ENCODE measurements at regions not wholly inside any gene's neighbourhood (a gene's known extent, or its start where the extent isn't known, plus 50 kb on each side); places are given as distances from the start of the nearest gene placed in this dataset.

DNA sequence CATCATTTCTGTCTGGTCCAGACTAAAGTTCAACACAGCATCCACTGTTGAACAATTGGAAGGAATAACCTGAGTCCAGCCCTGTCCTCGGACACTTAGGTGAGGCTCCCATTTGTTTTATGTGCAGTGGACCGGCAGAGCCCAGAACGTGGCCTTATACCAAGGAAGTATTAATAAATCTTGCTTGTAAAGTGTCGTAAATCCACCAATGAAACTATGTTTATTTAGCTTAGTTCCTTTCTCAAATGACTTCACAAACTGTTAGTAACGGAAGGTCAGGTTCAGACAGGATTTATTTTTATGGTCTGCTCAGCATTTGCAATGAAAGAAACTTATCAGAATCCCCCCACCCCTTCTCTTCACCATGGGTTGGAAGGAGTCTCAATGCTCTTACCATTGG, 149.5 kb downstream of the PCSK1 start:
- DNase-seq (ENCODE audit: low spot score), result no peak

DNA sequence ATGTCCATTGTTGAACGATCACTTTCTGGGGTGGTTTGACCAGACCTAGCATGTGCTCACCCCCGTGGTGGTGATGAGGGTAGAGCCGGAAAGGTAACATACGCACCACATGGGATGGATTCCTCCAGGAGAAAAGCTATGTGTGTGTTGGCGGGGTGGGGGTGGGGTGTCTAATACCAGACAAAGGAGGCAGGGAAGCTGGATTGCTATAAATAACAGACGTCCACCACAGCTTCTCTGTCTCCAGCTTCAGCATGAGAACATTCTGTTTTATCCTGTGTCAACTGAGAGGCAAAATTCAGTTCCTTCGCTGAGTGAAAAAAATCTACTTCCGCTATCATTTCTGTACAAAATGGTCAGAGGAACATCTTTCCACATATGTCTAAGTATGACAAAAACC, 151.0 kb downstream of the PCSK1 start:
- no peak for DNase-seq (ENCODE audit: low spot score)

DNA sequence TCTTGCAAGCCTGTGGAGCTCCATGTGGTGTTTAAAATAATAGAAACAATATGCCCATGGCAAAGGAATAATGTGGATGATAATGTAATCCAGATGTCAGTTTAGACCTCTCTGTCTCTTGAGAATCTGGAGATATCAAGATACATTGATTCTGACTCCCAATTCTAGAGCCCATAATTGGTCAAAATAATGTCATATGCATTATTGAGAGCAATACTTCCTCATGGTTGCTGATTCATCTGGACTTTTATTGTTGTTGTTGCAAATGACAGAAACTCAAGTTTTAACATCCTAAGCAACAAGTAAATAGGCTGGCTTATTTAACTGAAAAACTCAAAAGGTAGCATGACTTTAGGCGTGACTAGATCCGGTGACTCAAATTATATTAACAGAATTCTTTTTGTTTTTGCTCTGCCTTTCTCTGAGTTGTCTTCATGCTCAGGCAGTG, 152.1 kb downstream of the PCSK1 start:
- DNase-seq (ENCODE audit: low spot score), result peak; percentile 61

DNA sequence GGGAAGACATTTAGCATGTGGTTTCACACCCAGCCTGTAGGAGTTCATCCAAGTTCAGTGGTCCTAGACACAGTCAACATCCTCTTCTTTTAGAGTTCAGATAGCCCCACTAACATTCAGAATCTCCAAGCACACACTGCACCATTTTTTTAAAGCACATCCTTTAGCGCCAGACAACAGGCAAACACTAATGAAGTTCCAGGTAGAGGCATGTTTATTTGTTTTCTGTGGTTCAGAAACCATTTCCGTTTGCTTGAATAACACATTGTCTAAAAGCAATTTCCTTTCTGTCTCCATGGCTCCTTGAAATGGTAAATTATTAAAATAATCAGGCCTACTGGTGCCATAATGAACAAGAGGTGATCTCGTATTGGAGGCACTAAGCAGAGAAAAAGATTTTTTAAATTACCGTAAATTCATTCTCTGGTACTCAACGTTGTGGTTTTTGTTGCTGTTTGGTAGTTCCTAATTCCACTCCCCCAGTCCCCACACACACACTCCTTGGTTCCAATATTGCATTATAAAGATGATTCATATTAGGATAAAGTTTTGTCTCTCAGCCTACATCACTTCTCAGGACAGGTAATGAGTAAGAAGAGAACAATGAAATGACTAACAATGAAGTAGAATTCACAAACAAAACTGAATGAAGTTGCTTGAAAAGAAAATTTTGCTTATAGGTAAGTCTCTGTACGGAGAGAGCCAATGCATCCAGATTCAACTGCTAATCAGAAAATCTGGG, 153.1 kb downstream of the PCSK1 start:
- peak; percentile 87 for DNase-seq (ENCODE audit: low spot score)

DNA sequence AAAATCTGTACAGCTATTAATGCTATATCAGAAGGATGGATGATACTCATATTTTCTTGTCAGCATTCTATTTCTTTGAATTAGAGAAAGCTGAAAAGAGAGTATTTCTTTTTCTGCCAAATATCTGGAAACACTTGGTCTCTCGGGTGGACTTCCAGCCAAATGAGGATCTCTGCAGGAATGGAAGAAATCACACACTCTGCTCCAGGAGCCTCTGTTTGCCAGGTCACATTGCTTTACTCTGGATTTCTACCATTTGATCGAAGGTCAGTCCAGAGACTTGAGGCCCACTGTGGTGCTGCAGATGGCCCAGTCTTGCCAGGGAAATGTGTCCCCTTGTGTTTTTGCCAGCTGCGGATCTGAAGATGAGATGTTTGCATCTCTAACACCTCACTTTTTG, 154.1 kb downstream of the PCSK1 start:
- no peak for DNase-seq (ENCODE audit: low spot score)

DNA sequence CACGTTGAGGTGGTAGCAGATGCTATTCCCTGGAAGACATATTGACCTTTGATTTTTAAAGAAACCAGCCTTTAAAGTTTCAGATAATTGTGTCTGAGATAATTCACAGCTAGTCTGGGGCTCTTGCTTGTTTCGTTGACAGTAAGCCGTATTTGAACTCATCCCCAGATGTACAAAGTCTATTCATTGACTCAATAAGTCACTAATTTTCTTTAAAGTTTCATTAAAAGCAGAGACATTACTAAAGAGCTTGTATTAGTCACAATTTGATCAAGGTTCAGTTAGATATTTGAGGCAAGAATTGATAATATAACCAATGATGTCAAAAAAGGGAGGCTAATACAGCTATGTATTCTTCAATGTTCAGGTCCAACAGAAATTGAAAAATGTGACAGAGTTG, 158.0 kb downstream of the PCSK1 start:
- DNase-seq (ENCODE audit: low spot score), result no peak

DNA sequence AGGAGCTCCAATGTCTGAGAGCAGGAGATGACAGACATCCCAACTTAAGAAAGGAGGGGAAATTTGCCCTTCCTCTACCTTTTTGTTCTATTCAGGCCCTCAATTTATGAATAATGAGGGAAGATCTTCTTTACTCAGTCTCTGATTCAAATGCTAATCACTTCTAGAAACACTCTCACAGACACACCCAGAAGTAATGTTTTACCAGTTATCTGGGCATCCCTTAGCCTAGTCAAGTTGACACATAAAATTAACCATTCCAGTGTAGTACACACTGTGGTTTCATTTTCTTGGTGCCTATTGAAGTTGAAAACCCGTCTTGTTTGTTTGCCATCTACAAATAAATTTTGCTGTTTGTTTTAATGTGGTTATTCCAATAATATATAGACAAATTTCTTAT, 167.6 kb downstream of the PCSK1 start:
- DNase-seq (ENCODE audit: low spot score), result no peak

DNA sequence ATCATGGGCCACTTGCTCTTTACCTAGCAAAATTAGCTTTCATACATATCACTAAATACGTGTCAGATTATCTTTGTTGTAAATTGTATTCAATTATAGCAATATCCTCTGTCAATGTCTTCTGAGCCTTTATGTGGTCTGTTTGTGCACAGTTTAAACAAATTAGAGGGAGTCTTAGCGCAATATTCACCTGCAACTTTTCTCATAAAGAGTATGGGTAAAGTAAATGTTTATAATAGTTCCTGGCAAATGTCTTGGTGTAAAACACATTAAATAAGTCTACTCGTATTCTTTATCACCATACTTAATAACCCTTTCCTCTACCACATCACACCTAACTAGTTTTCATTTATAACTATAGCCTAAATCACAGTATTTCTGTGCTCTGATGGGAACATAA, 169.0 kb downstream of the PCSK1 start:
- DNase-seq (ENCODE audit: low spot score), result no peak

DNA sequence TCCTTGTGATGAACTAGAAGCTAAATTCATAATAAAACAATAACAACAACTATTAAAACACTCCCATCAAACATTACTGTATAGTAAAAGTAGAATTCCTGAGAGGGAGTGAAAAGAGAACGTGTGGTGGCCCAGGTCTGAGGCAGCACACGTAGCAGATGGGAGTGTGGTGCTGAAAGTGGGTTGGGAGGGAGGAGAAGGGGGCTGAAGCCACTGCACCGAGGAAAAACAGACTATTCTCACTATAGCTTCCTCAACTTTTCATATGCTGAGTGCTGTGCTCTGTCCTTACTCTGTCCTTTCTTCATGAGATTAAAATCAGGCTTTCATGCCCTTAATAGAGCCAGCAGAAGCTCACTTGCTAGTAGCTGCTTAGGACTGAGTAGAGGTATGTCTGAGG, 170.9 kb downstream of the PCSK1 start:
- DNase-seq (ENCODE audit: low spot score), result no peak

DNA sequence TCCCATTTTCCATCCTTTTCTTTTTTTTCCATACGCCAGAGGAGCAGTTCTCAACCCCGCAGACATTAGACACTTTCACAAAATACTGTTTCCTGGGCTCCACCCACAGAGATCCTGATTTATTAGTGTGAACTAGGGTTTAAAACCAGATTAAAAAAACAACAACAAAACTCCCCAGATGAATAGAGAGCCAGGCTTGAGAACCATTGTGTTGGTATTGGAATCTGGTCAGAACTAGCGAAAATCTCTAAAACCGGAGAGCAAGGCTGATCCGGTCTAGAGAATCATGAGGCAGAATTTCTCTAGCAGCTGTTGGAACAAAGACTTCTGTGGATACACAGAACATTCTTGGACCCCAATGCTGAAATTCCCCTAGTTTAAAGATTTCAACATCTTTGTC, 173.0 kb downstream of the PCSK1 start:
- no peak for DNase-seq (ENCODE audit: low spot score)

DNA sequence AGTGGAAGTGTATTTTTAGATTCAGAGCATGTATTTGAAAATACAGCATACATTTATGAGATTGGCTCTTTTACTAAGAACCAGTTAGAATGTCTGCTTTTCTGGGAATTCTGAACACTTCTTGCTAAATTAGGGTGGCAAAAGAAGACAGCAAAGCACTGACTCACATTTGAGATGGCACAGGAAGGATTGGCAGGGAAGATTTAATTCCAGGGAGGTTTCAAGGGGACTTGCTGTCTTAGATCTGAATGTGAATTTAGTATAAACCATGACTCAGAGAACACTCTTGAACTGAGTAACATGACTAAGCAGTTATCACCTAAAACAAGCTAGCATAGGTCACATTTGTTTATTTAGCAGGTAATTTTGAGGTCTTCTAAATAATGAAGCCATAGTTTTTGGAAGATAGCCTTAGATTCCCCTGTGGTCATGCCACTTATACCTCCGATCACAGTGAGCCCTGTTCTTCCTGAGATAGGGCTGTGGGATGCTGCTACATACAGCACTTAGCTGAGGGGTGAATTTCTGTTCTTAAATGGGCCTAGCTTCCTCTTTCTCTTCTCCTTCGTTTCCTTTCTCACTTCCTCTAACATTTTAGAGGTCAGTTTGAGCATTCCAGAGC, 173.8 kb downstream of the PCSK1 start:
- DNase-seq (ENCODE audit: low spot score), result no peak

DNA sequence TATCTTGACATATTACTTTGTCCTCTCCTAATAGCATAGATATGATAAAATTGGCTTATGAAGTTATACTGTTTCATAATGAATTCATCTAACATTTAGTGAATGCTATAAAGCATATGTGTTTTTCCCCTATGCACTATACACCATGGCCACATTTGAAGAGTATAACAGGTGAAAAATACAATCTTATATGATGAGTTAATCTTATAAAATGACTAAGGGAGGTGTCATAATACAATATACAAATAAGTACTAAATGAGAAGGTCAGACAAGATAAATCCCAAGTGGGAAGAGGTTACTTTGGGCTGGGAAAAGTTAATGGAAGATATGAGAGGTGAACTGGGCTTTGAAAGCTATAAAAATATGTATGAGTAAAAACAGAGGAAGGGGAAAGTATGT, 174.4 kb downstream of the PCSK1 start:
- DNase-seq (ENCODE audit: low spot score), result no peak

DNA sequence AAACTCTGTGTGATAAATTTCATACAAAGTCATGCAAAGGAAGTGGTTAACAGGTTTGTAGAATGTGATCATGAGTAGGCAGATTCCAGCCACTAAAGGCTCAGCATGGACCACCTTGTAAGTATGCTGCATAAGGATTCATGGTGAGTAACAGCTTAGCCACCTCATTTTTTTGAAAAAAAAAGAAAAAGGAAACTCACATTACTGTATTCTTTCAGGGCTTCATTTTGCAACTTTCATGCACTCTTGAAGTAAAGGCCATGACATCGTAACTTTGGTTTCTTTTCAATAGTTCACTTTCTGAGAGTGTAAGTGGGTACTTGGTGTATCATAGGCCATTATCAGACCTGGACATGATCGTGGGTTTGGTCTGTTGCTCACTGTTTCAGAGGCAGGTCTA, 175.1 kb downstream of the PCSK1 start:
- no peak for DNase-seq (ENCODE audit: low spot score)

DNA sequence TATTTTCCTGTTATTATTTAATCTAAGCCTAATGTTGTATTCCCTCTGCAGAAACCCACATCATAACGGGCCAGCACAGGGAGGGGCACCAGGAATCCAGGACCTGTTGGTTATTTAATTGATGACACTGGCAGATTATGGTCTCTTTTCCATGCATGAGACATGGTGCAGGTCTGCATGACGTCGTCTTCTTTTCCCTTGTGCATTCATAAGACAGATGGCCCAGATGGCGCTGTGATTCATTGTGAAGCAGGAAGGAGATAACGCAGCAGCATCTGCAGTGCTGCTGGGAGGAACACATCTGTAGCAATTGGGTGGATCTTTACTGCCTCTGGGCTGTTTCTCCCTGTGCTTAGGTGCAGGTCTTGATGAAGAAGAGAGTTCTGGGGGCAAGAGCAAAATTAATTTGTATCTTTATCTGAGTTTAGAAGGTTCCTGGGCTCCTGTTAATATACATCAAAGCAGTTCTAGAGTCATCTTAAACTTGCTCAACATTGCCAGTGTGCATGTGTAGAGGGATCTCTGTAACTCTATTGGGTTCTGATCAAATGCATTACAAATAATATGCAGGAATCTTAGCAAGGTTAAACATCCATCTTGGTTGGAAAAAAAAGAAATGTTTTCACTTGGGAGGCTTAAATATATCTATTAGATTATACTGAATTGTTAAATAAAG, 176.1 kb downstream of the PCSK1 start:
- DNase-seq (ENCODE audit: low spot score), result peak; percentile 41

DNA sequence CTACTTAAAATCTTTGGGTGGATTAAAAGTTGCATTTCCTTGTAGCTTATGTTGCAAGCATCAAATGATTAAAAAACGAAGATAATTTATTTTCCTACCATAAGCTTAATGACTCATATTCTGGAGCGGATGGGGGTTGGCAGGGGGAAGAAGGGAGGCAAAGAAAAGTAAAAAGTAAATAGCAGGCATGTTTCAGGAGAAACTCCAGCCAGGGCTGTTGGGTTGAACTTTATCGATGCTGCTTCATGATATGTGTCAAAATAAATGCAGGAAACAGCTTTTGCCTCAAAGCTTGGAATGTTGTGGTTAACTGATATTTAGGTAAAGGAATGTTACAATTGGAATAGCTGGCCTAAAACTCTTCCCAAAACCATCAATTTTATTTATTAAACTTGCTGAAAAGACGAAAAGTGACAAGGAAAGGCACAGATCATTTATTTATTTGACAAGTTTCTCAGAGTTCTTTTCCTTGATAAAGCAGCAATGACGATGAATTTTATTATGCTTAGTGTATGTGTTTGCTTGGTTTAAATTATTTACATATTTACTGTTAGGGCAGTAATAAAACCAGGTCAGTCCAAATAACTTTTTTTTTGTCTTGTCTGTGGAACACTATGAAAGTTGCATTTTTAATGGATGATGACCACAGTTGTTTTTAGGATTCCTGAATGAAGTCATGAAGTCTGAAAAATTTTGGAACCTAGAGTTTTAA, 177.9 kb downstream of the PCSK1 start:
- DNase-seq (ENCODE audit: low spot score), result no peak

DNA sequence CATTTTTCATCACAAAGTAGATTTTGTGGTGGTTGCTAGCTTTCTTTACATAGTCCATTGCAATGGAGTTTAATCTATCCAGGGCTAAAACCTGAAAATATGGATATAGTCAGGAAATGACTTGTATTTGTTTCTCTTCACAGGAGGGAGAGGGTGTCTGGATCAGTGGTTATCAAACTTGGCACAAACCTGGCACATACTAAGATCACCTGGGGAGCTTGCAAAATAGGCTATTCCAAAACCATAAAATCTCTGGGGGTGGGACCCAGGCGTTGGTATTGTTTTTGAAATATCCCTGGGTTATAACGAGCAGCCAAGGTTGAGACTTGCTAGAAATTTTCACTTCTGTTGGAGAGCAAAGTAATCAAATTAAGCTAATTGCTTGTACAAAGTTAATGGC, 179.9 kb downstream of the PCSK1 start:
- no peak for DNase-seq (ENCODE audit: low spot score)

DNA sequence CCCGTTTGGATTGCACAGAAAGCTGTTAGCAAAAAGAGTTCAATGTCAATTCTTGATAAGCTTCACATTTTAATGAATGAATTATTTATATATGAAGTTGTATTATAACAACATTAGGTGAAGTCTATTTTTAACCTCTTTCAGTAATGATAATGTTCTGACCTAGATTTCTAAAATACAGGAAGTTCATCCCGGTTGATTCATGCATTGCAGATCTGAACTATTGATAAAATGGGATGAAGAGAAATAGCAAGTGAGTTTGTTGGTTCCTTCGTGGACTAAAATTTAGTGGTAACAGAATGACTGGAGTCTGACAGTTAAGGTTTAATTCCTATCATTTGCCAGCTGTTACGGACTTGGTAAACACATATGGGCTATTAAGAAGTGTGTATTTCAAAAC, 180.5 kb downstream of the PCSK1 start:
- DNase-seq (ENCODE audit: low spot score), result no peak

DNA sequence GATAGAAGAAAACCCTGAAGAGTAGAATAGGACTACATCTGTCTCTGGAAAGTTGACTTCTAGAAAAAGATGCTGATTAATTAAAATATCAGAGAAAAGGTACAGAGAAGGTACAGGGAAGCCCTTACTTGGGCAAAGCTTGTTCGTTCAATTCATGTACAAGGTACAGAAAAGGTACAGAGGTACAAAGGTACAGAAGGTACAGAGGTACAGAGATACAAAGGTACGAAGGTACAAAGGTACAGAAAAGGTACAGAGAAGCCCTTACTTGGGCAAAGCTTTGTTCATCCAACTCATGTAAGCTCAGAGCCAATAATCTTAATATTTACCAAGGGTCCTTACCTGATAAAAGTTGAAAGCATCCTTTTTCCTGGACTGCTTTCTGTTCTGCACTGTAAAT, 182.3 kb downstream of the PCSK1 start:
- no peak for DNase-seq (ENCODE audit: low spot score)

DNA sequence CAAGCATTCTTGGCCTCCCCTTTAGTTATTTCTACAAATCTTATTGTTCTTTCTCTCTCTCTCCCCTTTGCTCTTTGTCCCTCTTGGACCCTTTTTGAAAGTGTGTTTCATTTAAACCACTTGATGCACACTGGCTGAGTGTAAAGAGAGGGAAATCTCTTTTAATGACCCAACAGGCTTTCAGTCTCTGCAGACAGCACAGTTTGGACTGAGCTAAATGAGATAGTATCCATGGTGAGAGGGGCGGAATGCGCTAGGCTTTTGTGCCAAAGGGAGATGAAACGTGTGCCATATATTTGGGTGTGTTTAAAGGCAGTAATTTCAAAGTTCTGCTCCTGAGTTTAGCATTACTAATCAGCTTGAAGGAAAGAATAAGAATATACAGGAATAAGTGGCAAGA, 184.9 kb downstream of the PCSK1 start:
- DNase-seq (ENCODE audit: low spot score), result no peak

DNA sequence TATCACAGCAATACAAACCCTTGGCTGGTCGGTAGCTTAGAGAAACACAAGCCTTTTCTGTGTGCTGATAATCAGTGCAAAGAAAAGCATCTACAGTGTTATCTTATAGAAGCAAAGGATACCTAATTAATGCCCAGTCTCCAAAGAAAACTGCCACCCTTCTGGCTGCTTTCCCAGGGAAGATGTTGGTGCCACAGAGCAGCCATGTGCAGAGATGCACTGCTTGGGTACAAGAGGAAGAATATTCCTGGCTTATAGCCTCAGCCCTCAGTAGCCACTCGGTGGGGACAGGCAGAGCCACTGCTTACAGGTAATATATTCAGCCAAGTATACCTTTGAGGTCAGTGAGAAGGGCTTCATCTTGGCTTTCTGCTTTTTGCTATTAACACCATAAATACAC, 185.3 kb downstream of the PCSK1 start:
- DNase-seq (ENCODE audit: low spot score), result no peak

DNA sequence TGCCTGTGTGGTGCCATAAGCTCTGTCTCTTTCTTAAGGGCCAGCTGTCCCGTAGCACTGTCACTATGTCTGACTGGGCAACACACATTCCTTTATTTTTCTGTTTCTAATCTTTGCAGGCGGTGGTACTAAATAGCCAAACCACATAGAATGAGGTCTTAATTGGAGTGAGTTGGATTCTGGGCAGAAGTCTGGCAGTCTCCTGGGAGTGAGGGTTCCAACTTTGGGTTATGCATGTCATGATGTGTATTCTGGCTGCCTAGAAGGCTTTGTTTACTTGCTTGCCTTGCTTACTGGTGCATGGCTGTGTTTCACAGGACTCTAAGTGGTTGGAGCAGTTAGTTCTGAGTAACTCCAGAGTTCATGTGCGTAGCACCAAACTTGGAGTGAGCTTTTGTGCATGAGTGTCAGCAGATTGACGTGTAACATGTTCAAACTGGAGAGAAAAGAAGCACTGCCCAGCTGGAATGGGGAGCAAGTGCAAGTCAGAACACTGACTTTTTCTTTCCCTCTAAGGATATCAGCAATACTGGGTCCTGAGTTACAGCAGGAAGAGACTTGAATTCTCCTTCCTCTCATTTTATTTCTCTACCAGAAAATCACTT, 185.8 kb downstream of the PCSK1 start:
- DNase-seq (ENCODE audit: low spot score), result no peak
